Psoas muscle (tissue), 7 donors: ENCODE measurements at regions not wholly inside any gene's neighbourhood (a gene's known extent, or its start where the extent isn't known, plus 50 kb on each side); places are given as distances from the start of the nearest gene placed in this dataset.

Source experiments
- ATAC-seq, 4 donors: fragments of 200-7000 bp; cut with Tn5 transposase; one replicate each; pipeline ENCODE4 v1.9.1; 2020; ENCODE audit warnings: moderate library complexity in 3 of 4, mild to moderate bottlenecking in 2 of 4
- DNase-seq, 2 donors: peaks; one replicate each; pipeline ENCODE4 v3.0.0-alpha.2; 2020
- H3K27ac ChIP-seq: fragments of 200-600 bp; one replicate; pipeline ENCODE4 v1.8.0; 2022
- H3K27me3 ChIP-seq, 3 donors: fragments of 200-600 bp in 1 of 3; one replicate each; pipeline versions ENCODE4 v1.6.1 to v1.8.0; 2013 to 2022; ENCODE audit warnings: low read length in 2 of 3, mild to moderate bottlenecking in 2 of 3, moderate library complexity in 1 of 3; ENCODE audit not compliant: insufficient read depth in 3 of 3
- H3K36me3 ChIP-seq, 2 donors: fragments of 200-600 bp in 1 of 2; one replicate each; pipeline versions ENCODE4 v1.6.1 to v1.8.0; 2013 to 2022; ENCODE audit warnings: low read depth in 1 of 2, mild to moderate bottlenecking in 1 of 2, moderate library complexity in 1 of 2; ENCODE audit not compliant: insufficient read depth in 1 of 2
- H3K4me1 ChIP-seq: fragments of 200-600 bp; one replicate; pipeline ENCODE4 v1.8.0; 2022
- H3K4me3 ChIP-seq: fragments of 200-600 bp; one replicate; pipeline ENCODE4 v1.8.0; 2022; ENCODE audit warnings: mild to moderate bottlenecking
- H3K9me3 ChIP-seq: fragments of 200-600 bp; one replicate; pipeline ENCODE4 v1.8.0; 2022
- WGBS, 3 donors: extraction: QIAGEN DNeasy Blood & Tissue Kit; methylation state at CpG; one replicate each; pipeline versions ENCODE4 v1.1.6 to v1.1.7; 2013; 5-methylcytosine and 5-hydroxymethylcytosine counted together
- intact Hi-C, 2 donors: fragments of 100-400 bp; cut with DNase I; formaldehyde crosslinking; loops; one replicate each; pipeline versions ENCODE4 v1.11.0 to v1.14.2; 2022
- TF ChIP-seq, protein P1 (sequence below): fragments of 200-600 bp; IDR thresholded peaks from one replicate; pipeline ENCODE4 v1.8.0; 2022; ENCODE audit warnings: antibody characterized with exemption
- donor health status: healthy with polysubstance abuse.
- donor health status: DM: no; HTN: no; CAD: no; lungs with moderate emphysema.
- donor health status: Bipolar disorder and iron deficiency.
- donor health status: healthy.
- donor health status: DM: yes; HTN: yes; CAD: no.
- donor health status: DM: no; HTN: no; CAD: no.
- donor health status: DM: yes; HTN: yes; CAD: no.

DNA sequence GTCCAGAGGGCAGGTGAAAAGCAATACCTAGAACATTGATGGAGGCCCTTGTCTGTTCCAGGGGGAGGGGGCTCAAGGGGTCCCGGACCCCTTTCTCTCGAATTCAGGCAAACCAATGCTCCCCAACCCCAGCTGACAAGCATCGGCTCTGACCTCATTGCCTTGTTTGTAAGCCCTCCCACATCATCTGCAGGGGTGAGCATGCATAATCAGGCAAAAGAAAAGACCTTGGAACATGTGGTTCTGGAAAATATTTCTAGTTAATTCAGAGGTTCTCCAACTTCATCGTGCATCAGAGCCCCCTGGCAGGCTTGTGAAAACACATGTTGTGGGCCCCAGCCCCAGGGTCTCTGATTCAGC is 231.3 kb downstream of the TOMM20 start:
- TF ChIP-seq, protein P1, sequence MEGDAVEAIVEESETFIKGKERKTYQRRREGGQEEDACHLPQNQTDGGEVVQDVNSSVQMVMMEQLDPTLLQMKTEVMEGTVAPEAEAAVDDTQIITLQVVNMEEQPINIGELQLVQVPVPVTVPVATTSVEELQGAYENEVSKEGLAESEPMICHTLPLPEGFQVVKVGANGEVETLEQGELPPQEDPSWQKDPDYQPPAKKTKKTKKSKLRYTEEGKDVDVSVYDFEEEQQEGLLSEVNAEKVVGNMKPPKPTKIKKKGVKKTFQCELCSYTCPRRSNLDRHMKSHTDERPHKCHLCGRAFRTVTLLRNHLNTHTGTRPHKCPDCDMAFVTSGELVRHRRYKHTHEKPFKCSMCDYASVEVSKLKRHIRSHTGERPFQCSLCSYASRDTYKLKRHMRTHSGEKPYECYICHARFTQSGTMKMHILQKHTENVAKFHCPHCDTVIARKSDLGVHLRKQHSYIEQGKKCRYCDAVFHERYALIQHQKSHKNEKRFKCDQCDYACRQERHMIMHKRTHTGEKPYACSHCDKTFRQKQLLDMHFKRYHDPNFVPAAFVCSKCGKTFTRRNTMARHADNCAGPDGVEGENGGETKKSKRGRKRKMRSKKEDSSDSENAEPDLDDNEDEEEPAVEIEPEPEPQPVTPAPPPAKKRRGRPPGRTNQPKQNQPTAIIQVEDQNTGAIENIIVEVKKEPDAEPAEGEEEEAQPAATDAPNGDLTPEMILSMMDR = no peak
- H3K9me3 ChIP-seq = no peaks in the 10 kb centered on the region
- WGBS, 3 donors = 32 to 53% (median 35%) methylated on average over 4 of the region's 4 CpGs
- peak overlapping the region; percentile 90 for H3K27ac ChIP-seq
- ATAC-seq = no peak
- H3K4me3 ChIP-seq = no peak overlapping the region
- no peaks in the 10 kb centered on the region for H3K27me3 ChIP-seq
- intact Hi-C loops = loop anchor here in 1 of 2 donors (5.0 kb wide), 3 partner anchors 100 to 180 kb away; no protein-coding TSS in a partner anchor
- H3K4me1 ChIP-seq = peaks cover 27% of the 10 kb centered on the region
- DNase-seq = no peak
- H3K36me3 ChIP-seq = no peaks in the 10 kb centered on the region

DNA sequence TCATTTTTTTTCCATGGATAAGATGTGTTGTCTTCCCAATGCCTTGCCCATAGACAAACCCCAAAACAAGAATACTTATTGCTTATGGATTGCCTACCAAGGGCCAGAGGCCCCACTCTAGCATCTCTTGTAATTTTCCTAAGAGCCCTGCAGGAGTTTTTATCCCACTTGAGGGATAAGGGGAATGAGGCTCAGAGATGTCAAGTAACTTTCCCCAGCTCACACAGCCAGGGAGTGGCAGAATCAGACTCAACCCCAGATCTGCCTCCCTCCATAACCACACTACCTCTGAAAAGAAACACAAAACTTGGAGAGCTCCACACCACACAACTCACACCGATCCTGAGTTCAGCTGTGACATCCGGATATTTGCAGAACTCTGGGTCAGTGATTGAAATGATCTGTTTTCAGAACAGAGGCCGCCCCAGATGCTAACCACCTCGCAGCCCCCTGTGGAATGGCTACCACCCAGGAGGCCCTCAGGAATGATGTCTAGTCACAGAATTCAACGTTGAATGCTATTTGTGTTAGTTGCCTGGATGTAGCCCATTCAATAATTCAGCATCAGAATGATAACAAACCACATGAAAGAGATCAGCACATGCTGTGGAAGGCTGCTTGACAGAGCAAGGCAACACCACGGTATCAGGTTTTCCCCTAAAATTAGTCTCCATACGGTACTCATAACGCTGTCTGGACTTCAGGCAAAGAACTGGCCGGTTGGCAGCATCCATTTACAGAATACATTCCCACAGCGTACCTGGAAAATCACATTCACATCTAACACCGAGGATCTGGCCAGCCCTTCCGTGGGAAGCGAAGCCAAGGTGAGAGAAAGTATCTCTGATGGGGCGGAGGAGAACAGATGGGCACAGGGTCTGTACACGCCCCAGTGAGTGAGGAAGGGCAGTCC is 231.9 kb downstream of the TOMM20 start:
- ATAC-seq (no peak), DNase-seq (no peak)
- H3K36me3 ChIP-seq = no peaks in the 10 kb centered on the region
- TF ChIP-seq, protein P1 = no peak
- H3K4me3 ChIP-seq = no peak overlapping the region
- peak overlapping the region; percentile 90 for H3K27ac ChIP-seq
- WGBS, 3 donors = 53 to 78% (median 63%) methylated on average over 15 of the region's 15 CpGs
- no peaks in the 10 kb centered on the region for H3K27me3 ChIP-seq
- peaks cover 27% of the 10 kb centered on the region for H3K4me1 ChIP-seq
- intact Hi-C loops = loop anchor here in 1 of 2 donors (5.0 kb wide), 3 partner anchors 101 to 181 kb away; no protein-coding TSS in a partner anchor
- no peaks in the 10 kb centered on the region for H3K9me3 ChIP-seq

GRCh38 chr1:234893725-234894630 is 234.7 kb downstream of the TOMM20 start:
- 44 to 63% (median 51%) methylated on average over 11 of the region's 11 CpGs for WGBS, 3 donors

GRCh38 chr1:234893359-234893724 is 235.3 kb downstream of the TOMM20 start:
- 28 to 40% (median 32%) methylated on average over 6 of the region's 6 CpGs for WGBS, 3 donors
- ATAC-seq (peak; percentile 8 to 48 (median 39)), DNase-seq (no peak)
- Histone ChIP-seq H3K9me3 (no peaks in the 10 kb centered on the region), H3K27me3 (no peaks in the 10 kb centered on the region), H3K4me3 (no peak overlapping the region), H3K27ac (peak overlapping the region; percentile 62), H3K36me3 (no peaks in the 10 kb centered on the region), H3K4me1 (peaks cover 16% of the 10 kb centered on the region)
- intact Hi-C loops = no loop called here
- TF ChIP-seq, protein P1 = no peak

More at GRCh38 chr1:234893725-234894630, 234.7 kb downstream of the TOMM20 start:
- Histone ChIP-seq H3K9me3 (no peaks in the 10 kb centered on the region), H3K27me3 (no peaks in the 10 kb centered on the region), H3K27ac (peak overlapping the region; percentile 62), H3K36me3 (no peaks in the 10 kb centered on the region), H3K4me1 (peaks cover 23% of the 10 kb centered on the region), H3K4me3 (no peak overlapping the region)
- peak in 1 of 4 donors; percentile 41 for ATAC-seq
- intact Hi-C loops = no loop called here
- no peak for DNase-seq
- TF ChIP-seq, protein P1 = no peak
